MG63 (cell line): ENCODE measurements at regions not wholly inside any gene's neighbourhood (a gene's known extent, or its start where the extent isn't known, plus 50 kb on each side); places are given as distances from the start of the nearest gene placed in this dataset.
"Not testable (repeated sequence)": the region's sequence is repeated elsewhere in the genome, so short reads cannot be mapped to it uniquely, and the experiment has no call there.

Source experiments
- DNase-seq: peaks from one replicate; pipeline ENCODE4 v3.0.0-alpha.2; 2020
- H3K27me3 ChIP-seq: fragments of 250-450 bp; sonication (Bioruptor Pico); 2 replicates; pipeline ENCODE4 v1.5.1; 2020; ENCODE audit warnings: mild to moderate bottlenecking, moderate library complexity
- H3K36me3 ChIP-seq: fragments of 250-450 bp; sonication (Bioruptor Pico); 2 replicates; pipeline ENCODE4 v1.5.1; 2020; ENCODE audit warnings: mild to moderate bottlenecking, moderate library complexity
- H3K4me3 ChIP-seq: fragments of 250-450 bp; sonication (Bioruptor Pico); 2 replicates; pipeline ENCODE4 v1.5.1; 2020; ENCODE audit warnings: mild to moderate bottlenecking, moderate library complexity
- H3K9me3 ChIP-seq: fragments of 250-450 bp; sonication (Bioruptor Pico); 2 replicates; pipeline ENCODE4 v1.5.1; 2020; ENCODE audit warnings: mild to moderate bottlenecking, moderate library complexity

DNA sequence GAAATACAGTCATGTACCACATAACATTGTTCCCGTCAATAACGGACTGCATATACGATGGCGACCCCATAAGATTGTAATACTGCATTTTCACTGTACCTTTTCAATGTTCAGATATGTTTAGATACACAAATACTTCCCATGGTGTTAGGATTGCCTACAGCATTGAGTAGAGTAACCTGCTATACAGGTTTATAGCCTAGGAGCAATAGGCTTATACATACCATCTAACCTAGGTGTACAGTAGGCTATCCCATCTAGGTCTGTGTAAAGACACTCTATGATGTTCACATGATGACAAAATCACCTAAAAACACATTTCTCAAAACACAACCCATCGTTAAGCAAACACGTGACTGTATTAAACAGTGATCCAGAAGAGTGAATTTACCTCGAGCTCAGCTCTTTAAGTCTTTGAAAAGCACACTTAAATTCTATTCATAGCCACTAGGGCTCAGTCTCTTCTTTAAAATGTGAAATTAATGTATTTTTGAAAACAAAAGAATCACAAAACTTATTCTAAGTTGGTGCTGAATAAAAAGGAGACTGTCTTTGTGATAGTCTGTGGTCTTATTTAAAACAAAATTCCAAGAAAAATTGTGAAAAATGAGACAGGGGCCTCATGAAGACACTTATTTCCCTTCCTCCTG, 239.1 kb upstream of the ARID2 start:
- no peaks in the 10 kb centered on the region for H3K27me3 ChIP-seq
- no peak for DNase-seq
- no peaks in the 10 kb centered on the region for H3K9me3 ChIP-seq
- no peak overlapping the region for H3K4me3 ChIP-seq
- H3K36me3 ChIP-seq: no peaks in the 10 kb centered on the region

DNA sequence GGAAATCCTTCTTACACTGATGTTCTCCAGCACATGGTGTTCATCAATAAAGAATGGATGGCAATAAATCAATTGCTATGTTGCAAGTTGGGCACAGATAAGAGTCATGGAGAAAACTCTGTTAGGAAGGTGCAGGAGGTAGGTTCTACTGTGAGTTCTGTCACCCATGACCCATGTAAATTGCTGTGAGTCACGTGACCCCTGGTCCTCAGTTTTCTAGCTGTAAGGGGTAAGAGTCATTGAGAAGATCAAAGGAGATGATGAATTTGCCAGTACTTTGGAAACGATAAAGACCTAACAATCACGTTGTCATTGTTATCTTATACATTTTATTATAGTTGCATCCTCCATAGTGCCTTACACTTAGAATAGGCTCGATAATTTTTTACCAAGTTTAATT, 235.2 kb upstream of the ARID2 start:
- no peak overlapping the region for H3K4me3 ChIP-seq
- no peaks in the 10 kb centered on the region for H3K27me3 ChIP-seq
- no peaks in the 10 kb centered on the region for H3K36me3 ChIP-seq
- no peak for DNase-seq
- no peaks in the 10 kb centered on the region for H3K9me3 ChIP-seq

DNA sequence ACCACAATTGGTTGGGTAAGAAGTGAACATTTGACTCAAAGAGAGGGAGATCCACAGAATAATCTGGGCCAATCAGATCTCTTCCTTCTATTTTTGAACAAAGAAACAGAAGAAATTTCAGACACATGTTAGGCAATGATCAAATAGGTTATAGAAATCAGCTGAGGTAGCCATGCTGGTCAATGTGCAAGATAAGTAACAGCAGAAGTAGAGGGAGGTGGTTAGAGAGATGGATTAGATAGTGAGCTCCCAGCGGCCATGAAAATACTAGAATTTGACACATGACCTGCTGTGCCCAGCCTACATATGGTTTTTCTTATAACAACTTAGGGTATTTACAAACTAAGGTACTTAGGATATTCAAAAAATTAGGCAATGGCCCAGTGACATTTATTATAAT, 230.9 kb upstream of the ARID2 start:
- Histone ChIP-seq H3K9me3 (no peaks in the 10 kb centered on the region), H3K27me3 (no peaks in the 10 kb centered on the region), H3K36me3 (no peaks in the 10 kb centered on the region), H3K4me3 (no peak overlapping the region)
- DNase-seq: no peak

DNA sequence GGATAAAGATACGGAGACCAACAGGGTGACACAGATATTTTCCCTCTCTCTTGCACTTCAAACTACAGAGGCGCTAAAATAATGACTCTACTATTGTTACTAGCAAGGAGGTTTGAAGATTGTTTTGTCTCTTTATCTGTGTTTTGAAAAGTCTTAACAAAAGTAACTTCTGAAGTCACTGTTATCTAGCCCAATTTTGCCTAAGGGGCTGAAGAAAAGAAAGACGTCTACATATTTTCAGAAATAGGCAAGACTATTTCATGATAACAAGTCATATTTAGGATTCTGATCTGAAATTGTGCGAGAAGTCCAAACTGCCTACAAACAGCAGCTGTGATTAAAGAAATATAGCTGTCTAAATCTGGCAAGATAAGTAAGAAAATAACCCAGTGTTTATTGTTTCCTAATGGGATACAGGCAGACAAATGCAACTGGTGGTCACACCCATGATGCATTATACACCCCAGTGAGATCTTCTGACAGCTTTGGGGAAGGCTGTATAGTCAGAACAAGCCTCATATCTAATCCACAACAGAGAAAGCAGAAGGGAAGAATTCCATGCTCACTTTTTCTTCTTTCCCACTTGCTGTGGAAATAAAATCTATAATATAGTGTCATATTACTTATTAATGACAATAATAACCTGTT, 226.9 kb upstream of the ARID2 start:
- Histone ChIP-seq H3K27me3 (no peaks in the 10 kb centered on the region), H3K4me3 (no peak overlapping the region), H3K36me3 (no peaks in the 10 kb centered on the region), H3K9me3 (no peaks in the 10 kb centered on the region)
- no peak for DNase-seq

DNA sequence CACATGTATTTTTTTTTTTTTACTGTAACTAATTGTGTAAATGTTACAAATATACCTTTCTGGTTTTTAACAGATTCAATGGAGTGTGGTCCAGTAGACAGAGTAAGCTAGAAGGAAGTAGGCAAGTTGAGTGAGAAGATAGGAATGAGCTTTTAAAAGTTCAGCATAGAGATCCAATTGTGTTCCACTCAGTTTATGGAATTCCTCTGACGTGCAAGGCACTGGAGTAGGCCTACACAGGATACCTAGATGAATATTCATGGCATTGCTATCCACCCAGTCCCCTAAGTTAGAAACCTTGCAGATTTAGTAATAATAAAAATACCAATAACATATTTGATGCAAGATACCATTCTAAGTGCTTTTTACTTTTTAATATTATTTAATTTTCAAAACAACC, 225.6 kb upstream of the ARID2 start:
- no peaks in the 10 kb centered on the region; the same call in 1 of the 2 replicates for H3K9me3 ChIP-seq
- H3K4me3 ChIP-seq: no peak overlapping the region
- DNase-seq: no peak
- H3K36me3 ChIP-seq: no peaks in the 10 kb centered on the region
- no peaks in the 10 kb centered on the region for H3K27me3 ChIP-seq

DNA sequence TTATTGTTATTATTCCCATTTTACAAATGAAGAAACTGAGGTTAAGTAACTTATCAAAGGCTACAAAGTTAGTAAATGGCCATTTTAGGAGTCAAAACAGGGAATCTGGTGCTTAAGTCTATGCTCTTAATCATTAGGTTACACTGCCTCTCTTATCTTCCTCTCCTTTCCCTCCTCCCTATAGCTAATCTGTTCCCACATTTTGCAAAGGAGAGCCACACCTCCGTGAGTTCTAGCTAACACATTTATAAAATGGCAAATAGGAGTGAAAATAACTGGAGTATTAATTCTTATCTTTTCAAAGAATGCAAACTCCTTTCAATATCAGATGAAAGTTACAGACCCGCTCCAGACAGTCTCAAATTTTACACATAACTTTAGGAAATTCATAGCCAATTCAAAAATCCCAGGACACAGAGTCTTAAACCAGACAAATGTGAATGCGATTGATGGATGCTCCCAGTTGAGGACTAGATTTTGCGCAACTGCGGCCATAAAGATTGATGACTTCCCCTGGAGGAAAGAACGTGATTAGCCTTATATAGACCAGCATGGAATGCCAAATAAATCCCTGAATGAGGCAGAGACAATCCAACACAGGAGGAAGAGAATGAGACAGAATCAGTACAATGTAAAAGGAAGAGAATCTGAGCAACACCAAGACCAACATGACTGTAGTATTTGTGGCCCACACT, 225.0 kb upstream of the ARID2 start:
- no peaks in the 10 kb centered on the region for H3K36me3 ChIP-seq
- H3K9me3 ChIP-seq: no peaks in the 10 kb centered on the region; the same call in 1 of the 2 replicates
- DNase-seq: no peak
- no peak overlapping the region for H3K4me3 ChIP-seq
- H3K27me3 ChIP-seq: no peaks in the 10 kb centered on the region

DNA sequence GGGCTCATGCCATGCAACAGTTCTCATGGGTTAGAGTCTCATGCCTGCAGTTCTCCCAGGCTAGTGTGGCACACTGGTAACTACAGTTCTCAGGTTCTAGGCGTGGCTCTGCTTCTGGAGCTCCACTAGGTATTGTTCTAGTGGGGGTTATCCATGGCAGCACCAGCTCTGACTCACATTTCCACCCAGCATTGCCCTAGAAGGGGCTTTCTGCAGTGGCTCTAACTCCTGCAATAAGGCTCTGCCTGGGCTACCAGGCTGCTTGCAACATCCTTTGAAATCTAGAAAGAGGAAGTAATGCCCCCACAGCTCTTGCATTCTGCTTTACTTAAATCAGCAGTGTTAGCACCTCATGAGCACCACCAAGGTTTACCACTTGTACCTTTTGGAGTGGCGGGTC, 220.3 kb upstream of the ARID2 start:
- Histone ChIP-seq H3K9me3 (no peaks in the 10 kb centered on the region; the same call in 1 of the 2 replicates), H3K4me3 (no peak overlapping the region), H3K36me3 (no peaks in the 10 kb centered on the region), H3K27me3 (no peaks in the 10 kb centered on the region)
- DNase-seq: no peak

DNA sequence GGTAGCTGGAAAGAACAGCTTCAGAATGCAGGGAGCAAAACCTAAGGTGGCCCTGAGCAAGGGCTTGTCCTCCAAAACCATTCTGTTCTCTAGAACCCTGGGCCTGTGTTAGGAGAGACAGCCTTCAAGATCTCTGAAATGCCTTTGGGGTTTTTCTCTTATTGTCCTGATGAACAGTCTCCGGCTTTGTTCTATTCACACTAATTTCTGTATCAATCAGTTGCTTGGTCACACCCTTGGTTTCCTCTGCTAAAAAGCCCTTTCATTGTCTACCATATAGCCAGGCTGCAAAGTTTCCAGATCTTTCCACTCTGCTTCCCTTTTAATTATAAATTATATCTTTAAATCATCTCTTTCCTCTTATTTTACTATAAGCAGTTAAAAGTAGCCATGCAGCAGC, 219.9 kb upstream of the ARID2 start:
- Histone ChIP-seq H3K27me3 (no peaks in the 10 kb centered on the region), H3K36me3 (no peaks in the 10 kb centered on the region), H3K9me3 (no peaks in the 10 kb centered on the region; the same call in 1 of the 2 replicates), H3K4me3 (no peak overlapping the region)
- no peak for DNase-seq

DNA sequence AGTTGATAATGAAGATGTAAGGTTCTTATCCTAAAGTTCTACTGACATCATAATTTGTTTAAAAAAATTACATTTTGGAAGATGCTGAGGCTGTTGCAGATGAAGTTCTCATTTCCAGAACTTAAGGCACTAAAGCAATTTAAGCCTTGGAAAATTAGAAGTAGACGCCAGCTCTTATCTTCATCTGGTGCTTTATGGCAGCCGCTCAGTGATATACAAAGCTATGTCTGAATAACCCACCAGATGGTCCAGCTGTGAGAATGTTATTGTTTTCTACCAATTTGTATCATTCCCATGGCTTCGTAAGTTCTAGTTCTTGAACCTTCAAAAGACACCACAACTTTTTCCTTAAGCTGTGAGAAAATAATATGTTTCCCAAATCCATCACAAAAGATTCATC, 212.1 kb upstream of the ARID2 start:
- DNase-seq: no peak
- no peaks in the 10 kb centered on the region for H3K36me3 ChIP-seq
- no peaks in the 10 kb centered on the region for H3K27me3 ChIP-seq
- no peak overlapping the region for H3K4me3 ChIP-seq
- H3K9me3 ChIP-seq: no peaks in the 10 kb centered on the region; the same call in 1 of the 2 replicates

DNA sequence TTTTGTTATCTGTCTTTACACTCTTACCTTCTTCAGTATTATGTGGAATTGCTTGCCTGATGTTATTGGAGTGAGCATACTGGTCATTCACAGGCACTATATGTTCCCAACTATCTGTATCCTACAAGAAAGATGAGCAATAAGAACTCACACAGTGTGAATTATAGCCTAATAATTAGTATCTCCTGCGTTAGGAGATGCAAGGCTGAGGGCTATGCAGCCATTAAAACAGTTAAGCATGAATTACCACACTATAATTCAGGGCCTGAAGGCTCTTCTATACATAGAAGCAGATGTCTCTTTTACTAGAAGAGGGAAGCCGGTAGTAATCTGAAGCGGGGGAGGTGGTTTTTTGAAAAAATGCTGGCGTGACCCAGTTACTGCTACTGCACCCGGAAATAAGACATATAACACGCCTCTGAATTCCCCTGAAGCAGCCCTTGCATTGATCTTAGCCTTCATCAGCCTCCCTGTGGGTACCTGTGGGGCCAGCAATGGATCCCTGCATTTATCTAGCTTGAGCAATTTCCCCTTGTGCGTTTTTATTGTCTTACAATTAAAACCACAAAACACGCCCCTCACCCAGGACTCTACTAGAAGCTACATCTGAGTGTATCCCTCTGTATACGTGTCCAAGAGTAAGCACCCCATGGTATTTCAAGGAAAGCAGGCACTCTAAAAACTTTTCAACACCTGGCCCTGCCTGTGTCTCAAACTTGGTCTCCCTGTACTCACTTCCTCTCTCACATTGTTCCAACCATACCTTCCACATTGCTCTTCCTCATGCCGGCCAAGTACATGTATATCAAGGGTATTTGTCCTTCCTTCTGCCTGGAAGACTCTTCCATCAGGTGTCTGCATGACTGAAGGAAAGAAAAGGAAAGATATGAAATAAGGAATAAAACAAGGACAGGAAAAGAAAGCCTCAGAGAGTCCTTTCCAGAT, 210.9 kb upstream of the ARID2 start:
- Histone ChIP-seq H3K36me3 (no peaks in the 10 kb centered on the region), H3K4me3 (no peak overlapping the region), H3K27me3 (no peaks in the 10 kb centered on the region), H3K9me3 (no peaks in the 10 kb centered on the region)
- no peak for DNase-seq

DNA sequence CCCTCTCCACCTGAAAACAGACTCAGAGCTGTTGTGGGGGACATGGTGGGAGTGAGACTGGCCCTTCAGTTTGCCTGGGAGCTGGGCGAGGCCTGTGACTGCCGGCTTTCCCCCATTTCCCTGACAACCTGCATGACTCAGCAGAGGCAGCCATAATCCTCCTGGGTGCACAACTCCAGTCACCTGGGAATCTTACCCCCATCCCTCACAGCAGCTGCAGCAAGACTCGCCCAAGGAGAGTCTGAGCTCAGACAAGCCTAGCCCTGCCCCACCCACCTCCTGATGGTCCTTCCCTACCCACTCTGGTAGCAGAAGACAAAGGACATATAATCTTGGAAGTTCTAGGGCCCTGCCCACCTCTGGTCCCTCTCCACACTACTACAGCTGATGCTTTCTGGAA, 207.3 kb upstream of the ARID2 start:
- Histone ChIP-seq H3K9me3 (no peaks in the 10 kb centered on the region; the same call in 1 of the 2 replicates), H3K36me3 (no peaks in the 10 kb centered on the region), H3K27me3 (no peaks in the 10 kb centered on the region), H3K4me3 (no peak overlapping the region)
- no peak for DNase-seq

DNA sequence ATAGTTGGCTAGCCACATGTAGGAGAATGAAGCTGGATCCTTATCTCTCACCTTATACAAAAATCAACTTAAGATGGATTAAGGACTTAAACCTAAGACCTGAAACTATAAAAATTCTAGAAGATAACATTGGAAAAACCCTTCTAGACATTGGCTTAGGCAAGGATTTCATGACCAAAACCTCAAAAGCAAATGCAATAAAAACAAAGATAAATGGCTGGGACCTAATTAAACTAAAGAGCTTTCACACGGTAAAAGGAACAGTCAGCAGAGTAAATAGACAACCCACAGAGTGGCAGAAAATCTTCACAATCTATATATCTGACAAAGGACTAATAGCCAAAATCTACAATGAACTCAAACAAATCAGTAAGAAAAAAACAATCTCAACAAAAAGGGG, 202.7 kb upstream of the ARID2 start:
- H3K4me3 ChIP-seq, H3K36me3 ChIP-seq, DNase-seq, H3K9me3 ChIP-seq, H3K27me3 ChIP-seq: not testable (repeated sequence)

DNA sequence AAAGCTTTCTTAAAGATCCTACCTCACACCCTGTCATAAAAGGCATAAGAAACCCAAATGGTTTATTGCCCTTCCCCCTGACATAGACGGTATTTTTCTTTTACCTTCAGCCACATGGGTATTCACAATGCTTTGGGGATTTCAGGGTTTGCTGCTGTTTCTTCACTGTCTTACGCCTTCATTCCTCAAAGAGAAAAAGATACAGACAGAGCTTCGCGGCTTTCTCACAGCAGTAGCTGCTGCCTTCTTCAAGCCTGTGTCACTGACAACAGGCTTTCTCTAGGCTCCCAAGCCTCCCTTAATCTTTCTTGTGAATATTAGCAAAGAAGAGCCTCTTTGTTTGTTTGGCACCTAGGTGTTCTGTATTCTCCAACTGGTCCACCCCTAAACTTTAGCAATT, 197.4 kb upstream of the ARID2 start:
- Histone ChIP-seq H3K27me3 (no peaks in the 10 kb centered on the region), H3K36me3 (no peaks in the 10 kb centered on the region), H3K4me3 (no peak overlapping the region), H3K9me3 (no peaks in the 10 kb centered on the region)
- no peak for DNase-seq

DNA sequence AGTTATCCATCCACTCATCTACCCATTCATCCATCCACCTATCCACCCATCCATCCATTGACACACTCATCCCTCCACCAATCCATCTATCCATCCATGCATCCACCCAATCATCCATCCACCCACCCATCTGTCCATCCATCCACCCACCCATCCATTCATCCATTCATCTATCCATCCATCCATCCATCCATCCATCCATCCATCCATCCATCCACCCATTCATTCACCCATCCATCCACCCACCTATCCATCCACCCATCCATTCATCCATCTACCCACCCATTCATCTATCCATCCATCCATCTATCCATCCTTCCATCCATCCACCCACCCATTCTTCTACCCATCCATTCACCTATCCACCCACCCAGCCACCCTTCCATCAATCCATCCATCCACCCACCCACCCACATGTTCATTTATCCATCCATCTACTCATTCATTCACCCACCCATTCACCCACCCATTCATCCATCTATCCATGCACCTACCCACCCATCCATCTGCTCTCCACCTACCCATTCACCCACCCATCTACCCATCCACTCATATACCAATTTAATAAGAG, 193.8 kb upstream of the ARID2 start:
- Histone ChIP-seq H3K27me3 (no peaks in the 10 kb centered on the region), H3K36me3 (no peaks in the 10 kb centered on the region), H3K9me3 (no peaks in the 10 kb centered on the region), H3K4me3 (no peak overlapping the region)
- DNase-seq: no peak

DNA sequence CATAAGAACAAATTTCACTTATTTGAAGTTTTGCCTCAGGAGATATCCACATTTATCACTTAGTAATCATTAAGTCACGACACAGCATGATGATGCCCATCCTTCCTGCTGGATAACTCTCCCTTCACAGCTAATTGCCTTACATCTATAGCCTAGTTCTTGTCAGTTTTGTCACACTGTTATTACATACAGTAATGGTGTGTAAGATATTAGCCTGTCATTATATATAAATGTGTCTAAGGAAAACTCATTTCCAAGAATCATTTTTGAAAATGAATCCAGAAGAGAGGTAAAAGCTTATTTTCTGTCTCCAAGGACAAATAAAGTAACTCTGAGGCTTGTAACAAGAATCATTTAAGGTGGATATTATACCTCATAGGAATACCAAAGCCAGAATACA, 193.2 kb upstream of the ARID2 start:
- no peaks in the 10 kb centered on the region for H3K9me3 ChIP-seq
- no peak overlapping the region for H3K4me3 ChIP-seq
- no peaks in the 10 kb centered on the region for H3K27me3 ChIP-seq
- DNase-seq: no peak
- H3K36me3 ChIP-seq: no peaks in the 10 kb centered on the region

DNA sequence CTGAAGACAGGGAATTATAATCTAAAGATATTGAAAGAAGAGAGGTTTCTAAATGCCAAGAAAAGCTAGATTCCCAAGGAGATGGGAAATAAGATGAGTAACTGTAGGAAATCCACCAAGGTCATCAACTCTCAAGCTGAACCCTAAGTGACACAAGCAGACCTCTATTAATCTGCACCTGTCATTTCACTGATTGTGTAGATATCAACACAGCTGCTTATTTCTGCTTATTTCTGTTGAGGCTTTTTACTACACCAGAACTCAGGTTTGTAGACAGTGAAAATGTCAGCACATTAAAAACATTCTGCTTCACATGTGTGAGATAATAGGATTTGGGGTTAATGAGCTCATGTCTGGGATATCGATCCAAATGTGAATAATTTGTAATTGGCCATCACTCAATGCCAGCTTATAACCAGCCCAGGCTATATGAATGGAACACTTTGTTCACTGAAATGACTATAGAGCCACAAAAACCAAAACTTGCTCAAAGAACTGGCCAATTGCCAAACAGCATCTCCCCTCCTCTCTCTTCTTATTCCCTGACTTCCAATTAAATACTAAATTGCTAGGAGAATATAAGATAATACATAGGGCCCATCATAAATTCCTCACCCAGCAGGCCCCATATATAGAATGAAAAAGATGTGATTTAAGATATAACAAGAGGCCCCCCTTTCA, 188.7 kb upstream of the ARID2 start:
- Histone ChIP-seq H3K9me3 (no peaks in the 10 kb centered on the region), H3K36me3 (no peaks in the 10 kb centered on the region), H3K4me3 (no peak overlapping the region), H3K27me3 (no peaks in the 10 kb centered on the region)
- no peak for DNase-seq
